ENCODE measurements at regions not wholly inside any gene's neighbourhood (a gene's known extent, or its start where the extent isn't known, plus 50 kb on each side); places are given as distances from the start of the nearest gene placed in this dataset.

GRCh38 chr5:173735691-173736090 lies 119.2 kb upstream of the BOD1 start:
- Histone ChIP-seq H3K9me3 (ENCODE audit: control insufficient read depth, insufficient read depth, low read length) (no peaks in the 10 kb centered on the region), H3K36me3 (ENCODE audit: control insufficient read depth, insufficient read depth, low read length) (no peaks in the 10 kb centered on the region), H3K4me3 (ENCODE audit: low read depth, low read length) (no peak overlapping the region), H3K27me3 (ENCODE audit: control insufficient read depth, insufficient read depth, low read length) (no peaks in the 10 kb centered on the region), H3K4me1 (ENCODE audit: control insufficient read depth, insufficient read depth, low read length) (peaks cover 34% of the 10 kb centered on the region), H3K27ac (ENCODE audit: low read depth, low read length) (no peak overlapping the region)
- 60% methylated on average over 1 of the region's 5 CpGs for WGBS (ENCODE audit: insufficient coverage)
- no peak for DNase-seq (ENCODE audit: low read depth in 4 of 6, low spot score in 6 of 6)

- Histone ChIP-seq H3K27me3 (ENCODE audit: control insufficient read depth, insufficient read depth, low read length) (no peaks in the 10 kb centered on the region), H3K36me3 (ENCODE audit: control insufficient read depth, insufficient read depth, low read length) (no peaks in the 10 kb centered on the region), H3K27ac (ENCODE audit: low read depth, low read length) (no peak overlapping the region), H3K4me1 (ENCODE audit: control insufficient read depth, insufficient read depth, low read length) (peaks cover 27% of the 10 kb centered on the region), H3K4me3 (ENCODE audit: low read depth, low read length) (no peak overlapping the region), H3K9me3 (ENCODE audit: control insufficient read depth, insufficient read depth, low read length) (no peaks in the 10 kb centered on the region)
- WGBS (ENCODE audit: insufficient coverage): 86% methylated on average over 2 of the region's 4 CpGs
- DNase-seq (ENCODE audit: low read depth in 4 of 6, low spot score in 6 of 6): no peak
Measured at GRCh38 chr5:173736374-173736773, 119.9 kb upstream of the BOD1 start.

- Histone ChIP-seq H3K4me3 (ENCODE audit: low read depth, low read length) (no peak overlapping the region), H3K27me3 (ENCODE audit: control insufficient read depth, insufficient read depth, low read length) (no peaks in the 10 kb centered on the region), H3K27ac (ENCODE audit: low read depth, low read length) (no peak overlapping the region), H3K4me1 (ENCODE audit: control insufficient read depth, insufficient read depth, low read length) (peaks cover 25% of the 10 kb centered on the region), H3K9me3 (ENCODE audit: control insufficient read depth, insufficient read depth, low read length) (no peaks in the 10 kb centered on the region), H3K36me3 (ENCODE audit: control insufficient read depth, insufficient read depth, low read length) (no peaks in the 10 kb centered on the region)
- no peak for DNase-seq (ENCODE audit: low read depth in 4 of 6, low spot score in 6 of 6)
- WGBS (ENCODE audit: insufficient coverage): 56% methylated on average over 6 of the region's 8 CpGs
Measured at GRCh38 chr5:173736923-173737412, 120.5 kb upstream of the BOD1 start.

GRCh38 chr5:173739741-173740140 lies 123.3 kb upstream of the BOD1 start:
- 85% methylated on average over 4 of the region's 5 CpGs for WGBS (ENCODE audit: insufficient coverage)
- Histone ChIP-seq H3K27ac (ENCODE audit: low read depth, low read length) (no peak overlapping the region), H3K9me3 (ENCODE audit: control insufficient read depth, insufficient read depth, low read length) (no peaks in the 10 kb centered on the region), H3K27me3 (ENCODE audit: control insufficient read depth, insufficient read depth, low read length) (no peaks in the 10 kb centered on the region), H3K36me3 (ENCODE audit: control insufficient read depth, insufficient read depth, low read length) (no peaks in the 10 kb centered on the region), H3K4me1 (ENCODE audit: control insufficient read depth, insufficient read depth, low read length) (peaks cover 21% of the 10 kb centered on the region), H3K4me3 (ENCODE audit: low read depth, low read length) (no peak overlapping the region)
- DNase-seq (ENCODE audit: low read depth in 4 of 6, low spot score in 6 of 6): no peak

- Histone ChIP-seq H3K4me3 (ENCODE audit: low read depth, low read length) (no peak overlapping the region), H3K36me3 (ENCODE audit: control insufficient read depth, insufficient read depth, low read length) (no peaks in the 10 kb centered on the region), H3K27me3 (ENCODE audit: control insufficient read depth, insufficient read depth, low read length) (no peaks in the 10 kb centered on the region), H3K27ac (ENCODE audit: low read depth, low read length) (no peak overlapping the region), H3K4me1 (ENCODE audit: control insufficient read depth, insufficient read depth, low read length) (peaks cover 21% of the 10 kb centered on the region), H3K9me3 (ENCODE audit: control insufficient read depth, insufficient read depth, low read length) (no peaks in the 10 kb centered on the region)
- 99% methylated on average over 10 of the region's 10 CpGs for WGBS (ENCODE audit: insufficient coverage)
- DNase-seq (ENCODE audit: low read depth in 4 of 6, low spot score in 6 of 6): no peak
Measured at GRCh38 chr5:173740400-173740799, 124.0 kb upstream of the BOD1 start.

- Histone ChIP-seq H3K27ac (ENCODE audit: low read depth, low read length) (no peak overlapping the region), H3K4me3 (ENCODE audit: low read depth, low read length) (no peak overlapping the region)
- 75% methylated on average over 8 of the region's 8 CpGs for WGBS (ENCODE audit: insufficient coverage)
Measured at GRCh38 chr5:173741087-173741486, 124.6 kb upstream of the BOD1 start.

GRCh38 chr5:173741729-173742431 lies 125.4 kb upstream of the BOD1 start:
- DNase-seq (ENCODE audit: low read depth in 4 of 6, low spot score in 6 of 6): no peak
- no peaks in the 10 kb centered on the region for H3K9me3 ChIP-seq (ENCODE audit: control insufficient read depth, insufficient read depth, low read length)
- H3K27me3 ChIP-seq (ENCODE audit: control insufficient read depth, insufficient read depth, low read length): no peaks in the 10 kb centered on the region
- H3K4me3 ChIP-seq (ENCODE audit: low read depth, low read length): no peak overlapping the region
- peaks cover 23% of the 10 kb centered on the region for H3K4me1 ChIP-seq (ENCODE audit: control insufficient read depth, insufficient read depth, low read length)
- H3K27ac ChIP-seq (ENCODE audit: low read depth, low read length): no peak overlapping the region
- no peaks in the 10 kb centered on the region for H3K36me3 ChIP-seq (ENCODE audit: control insufficient read depth, insufficient read depth, low read length)
- 92% methylated on average over 4 of the region's 5 CpGs for WGBS (ENCODE audit: insufficient coverage)

More at GRCh38 chr5:173741087-173741486, 124.6 kb upstream of the BOD1 start:
- Histone ChIP-seq H3K27me3 (ENCODE audit: control insufficient read depth, insufficient read depth, low read length) (no peaks in the 10 kb centered on the region), H3K9me3 (ENCODE audit: control insufficient read depth, insufficient read depth, low read length) (no peaks in the 10 kb centered on the region), H3K36me3 (ENCODE audit: control insufficient read depth, insufficient read depth, low read length) (no peaks in the 10 kb centered on the region), H3K4me1 (ENCODE audit: control insufficient read depth, insufficient read depth, low read length) (peaks cover 23% of the 10 kb centered on the region)
- DNase-seq (ENCODE audit: low read depth in 4 of 6, low spot score in 6 of 6): no peak

GRCh38 chr5:173742432-173742816 lies 126.0 kb upstream of the BOD1 start:
- Histone ChIP-seq H3K27ac (ENCODE audit: low read depth, low read length) (no peak overlapping the region), H3K9me3 (ENCODE audit: control insufficient read depth, insufficient read depth, low read length) (no peaks in the 10 kb centered on the region), H3K4me1 (ENCODE audit: control insufficient read depth, insufficient read depth, low read length) (peaks cover 19% of the 10 kb centered on the region), H3K27me3 (ENCODE audit: control insufficient read depth, insufficient read depth, low read length) (no peaks in the 10 kb centered on the region), H3K36me3 (ENCODE audit: control insufficient read depth, insufficient read depth, low read length) (no peaks in the 10 kb centered on the region), H3K4me3 (ENCODE audit: low read depth, low read length) (no peak overlapping the region)
- no peak for DNase-seq (ENCODE audit: low read depth in 4 of 6, low spot score in 6 of 6)
- no CpG with 5 or more reads among the region's 3 CpGs for WGBS (ENCODE audit: insufficient coverage)

- Histone ChIP-seq H3K9me3 (ENCODE audit: control insufficient read depth, insufficient read depth, low read length) (no peaks in the 10 kb centered on the region), H3K4me1 (ENCODE audit: control insufficient read depth, insufficient read depth, low read length) (peaks cover 19% of the 10 kb centered on the region), H3K36me3 (ENCODE audit: control insufficient read depth, insufficient read depth, low read length) (no peaks in the 10 kb centered on the region), H3K27ac (ENCODE audit: low read depth, low read length) (no peak overlapping the region), H3K27me3 (ENCODE audit: control insufficient read depth, insufficient read depth, low read length) (no peaks in the 10 kb centered on the region), H3K4me3 (ENCODE audit: low read depth, low read length) (no peak overlapping the region)
- 95% methylated on average over 6 of the region's 9 CpGs for WGBS (ENCODE audit: insufficient coverage)
- DNase-seq (ENCODE audit: low read depth in 4 of 6, low spot score in 6 of 6): no peak
Measured at GRCh38 chr5:173743641-173744343, 127.3 kb upstream of the BOD1 start.

GRCh38 chr5:173744551-173744950 lies 128.1 kb upstream of the BOD1 start:
- Histone ChIP-seq H3K27ac (ENCODE audit: low read depth, low read length) (no peak overlapping the region), H3K36me3 (ENCODE audit: control insufficient read depth, insufficient read depth, low read length) (no peaks in the 10 kb centered on the region), H3K9me3 (ENCODE audit: control insufficient read depth, insufficient read depth, low read length) (no peaks in the 10 kb centered on the region), H3K4me3 (ENCODE audit: low read depth, low read length) (no peak overlapping the region), H3K4me1 (ENCODE audit: control insufficient read depth, insufficient read depth, low read length) (peaks cover 19% of the 10 kb centered on the region), H3K27me3 (ENCODE audit: control insufficient read depth, insufficient read depth, low read length) (no peaks in the 10 kb centered on the region)
- 52% methylated on average over 8 of the region's 8 CpGs for WGBS (ENCODE audit: insufficient coverage)
- DNase-seq (ENCODE audit: low read depth in 4 of 6, low spot score in 6 of 6): no peak
